ENCODE measurements at regions not wholly inside any gene's neighbourhood (a gene's known extent, or its start where the extent isn't known, plus 50 kb on each side); places are given as distances from the start of the nearest gene placed in this dataset.

DNA sequence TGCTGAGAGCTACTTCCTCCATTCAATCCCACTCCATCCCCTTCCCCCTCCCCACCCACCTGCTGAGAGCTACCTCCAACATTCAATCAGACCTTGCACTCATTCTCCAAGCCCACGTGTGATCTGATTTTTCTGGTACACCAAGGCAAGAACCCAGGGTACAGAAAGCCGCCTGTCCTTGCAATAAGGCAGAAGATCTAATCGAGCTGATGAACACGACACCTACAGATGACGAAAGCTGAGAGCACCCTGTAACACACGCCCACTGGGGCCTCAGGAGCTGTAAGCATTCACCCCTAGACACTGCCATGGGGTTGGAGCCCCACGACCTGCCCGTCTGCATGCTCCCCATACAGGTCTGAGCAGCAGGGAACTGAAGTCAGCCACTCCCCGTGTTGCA lies 58.3 kb downstream of the TRIML1 start:
- DNase-seq = no peak

GRCh38 chr4:188198982-188199792 lies 59.9 kb downstream of the TRIML1 start:
- no peak for DNase-seq

GRCh38 chr4:188201851-188202250 lies 62.6 kb downstream of the TRIML1 start:
- no peak for DNase-seq

DNA sequence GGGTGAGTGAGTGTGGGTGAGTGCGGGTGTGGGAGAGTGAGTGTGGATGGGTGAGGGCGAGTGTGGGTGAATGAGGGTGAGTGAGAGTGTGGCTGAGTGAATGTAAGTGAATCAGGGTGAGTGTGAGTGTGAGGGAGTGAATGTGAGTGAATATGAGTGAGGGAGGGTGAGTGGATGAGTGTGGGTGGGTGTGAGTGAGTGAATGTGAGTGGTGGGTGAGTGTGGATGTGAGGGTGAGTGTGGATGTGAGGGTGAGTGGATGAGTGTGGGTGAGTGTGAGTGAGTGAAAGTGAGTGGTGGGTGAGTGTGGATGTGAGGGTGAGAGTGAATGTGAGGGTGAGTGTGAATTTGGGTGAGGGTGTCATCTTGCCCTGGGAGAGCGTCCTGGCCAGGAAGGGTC lies 67.5 kb downstream of the TRIML1 start:
- DNase-seq = no peak

GRCh38 chr4:188214861-188215260 lies 75.6 kb downstream of the TRIML1 start:
- no peak for DNase-seq

- no peak for DNase-seq
These were observed 79.2 kb downstream of the TRIML1 start for GRCh38 chr4:188218392-188218791.

DNA sequence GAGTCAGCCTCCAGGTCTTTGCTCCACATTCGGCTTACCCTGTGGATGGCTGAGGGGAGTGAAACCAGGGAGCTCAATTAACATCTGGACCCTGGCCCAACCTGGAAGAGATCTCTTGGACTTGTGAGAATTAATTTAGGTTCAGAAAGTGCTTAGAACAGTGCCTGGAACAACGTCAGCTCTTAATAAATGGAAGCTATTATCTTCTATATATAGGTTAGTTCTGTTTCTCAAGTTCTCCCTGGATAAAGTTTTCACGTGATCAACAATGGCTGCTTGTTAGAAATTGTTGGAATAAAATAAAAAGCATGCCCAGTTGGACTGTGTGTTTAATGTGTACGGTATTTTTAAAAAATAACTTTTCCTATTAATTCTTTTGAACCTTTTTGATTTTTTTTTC lies 80.8 kb downstream of the TRIML1 start:
- no peak for DNase-seq

DNA sequence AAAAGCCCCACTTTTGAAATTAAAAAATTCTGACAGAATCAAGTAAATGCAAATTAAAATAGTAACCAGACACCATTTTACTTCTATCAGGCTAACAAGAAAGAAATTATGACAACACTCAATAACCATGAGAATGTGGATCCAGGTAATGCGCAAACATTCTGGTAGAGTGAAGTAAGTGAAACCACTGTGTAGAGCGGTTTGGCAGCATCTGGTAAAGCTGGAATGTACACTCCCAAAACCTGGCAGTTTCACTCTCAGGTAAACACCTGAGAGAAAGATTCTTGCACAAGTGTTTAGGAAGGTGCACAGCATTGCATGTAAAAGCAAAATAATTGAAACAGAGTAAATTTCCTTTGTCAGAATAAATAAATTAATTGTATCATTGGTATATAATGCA lies 81.8 kb downstream of the TRIML1 start:
- DNase-seq = no peak

DNA sequence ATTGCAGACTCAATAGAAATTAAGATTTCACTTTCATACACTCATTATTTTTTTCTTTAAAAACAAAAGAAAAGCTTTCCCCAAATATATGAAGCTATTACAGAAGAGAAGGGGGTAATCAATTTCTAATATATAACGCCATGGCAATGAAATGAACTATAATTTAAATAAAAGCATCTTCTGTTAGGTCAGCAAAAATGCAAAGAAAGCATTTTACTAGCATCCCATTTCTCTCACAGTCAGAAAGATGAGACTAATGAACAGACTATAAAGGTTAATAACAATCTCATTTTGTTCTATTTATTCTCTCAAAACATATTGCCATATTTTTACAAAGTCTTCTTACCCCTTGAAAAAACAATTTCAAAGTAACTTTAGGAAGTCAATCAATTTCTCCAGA lies 89.0 kb downstream of the TRIML1 start:
- DNase-seq = no peak

DNA sequence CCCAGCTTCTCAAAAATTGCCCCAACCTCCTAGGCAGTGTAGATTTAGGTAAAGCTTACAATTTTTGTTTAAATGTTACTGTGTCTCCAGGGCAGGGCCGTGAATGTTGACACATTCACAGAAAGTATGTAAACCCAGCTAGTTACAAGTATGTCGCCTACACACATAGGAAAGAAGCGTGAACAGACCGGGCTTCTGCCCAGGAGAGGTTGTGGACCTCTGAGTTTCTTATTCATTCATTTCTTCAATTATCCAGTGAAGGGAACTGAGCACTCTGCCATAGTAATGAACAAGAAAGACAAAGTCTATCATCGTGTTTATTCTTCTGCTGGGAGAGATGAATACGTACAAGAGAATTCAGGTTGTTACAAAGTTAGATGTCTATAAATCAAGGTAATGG lies 93.2 kb downstream of the TRIML1 start:
- no peak for DNase-seq

DNA sequence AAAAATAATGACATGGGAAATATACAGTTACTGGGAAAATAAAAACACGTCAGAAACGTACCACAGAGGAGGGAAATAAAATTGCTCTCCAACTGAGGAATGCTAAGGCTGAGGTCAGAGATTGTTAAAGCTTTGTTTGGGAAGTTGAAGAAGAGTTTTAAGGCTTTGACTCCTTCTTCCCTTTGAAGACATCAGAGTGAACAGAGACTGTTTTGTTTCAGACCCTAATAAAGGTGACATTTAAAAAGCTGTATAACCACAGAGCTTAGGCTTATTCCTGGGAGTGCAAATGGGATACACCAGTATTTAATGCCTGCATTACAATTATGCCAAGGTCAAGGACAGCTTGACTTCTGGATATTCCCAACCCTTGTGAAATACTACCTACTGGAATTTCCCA lies 102.8 kb downstream of the TRIML1 start:
- DNase-seq = no peak

DNA sequence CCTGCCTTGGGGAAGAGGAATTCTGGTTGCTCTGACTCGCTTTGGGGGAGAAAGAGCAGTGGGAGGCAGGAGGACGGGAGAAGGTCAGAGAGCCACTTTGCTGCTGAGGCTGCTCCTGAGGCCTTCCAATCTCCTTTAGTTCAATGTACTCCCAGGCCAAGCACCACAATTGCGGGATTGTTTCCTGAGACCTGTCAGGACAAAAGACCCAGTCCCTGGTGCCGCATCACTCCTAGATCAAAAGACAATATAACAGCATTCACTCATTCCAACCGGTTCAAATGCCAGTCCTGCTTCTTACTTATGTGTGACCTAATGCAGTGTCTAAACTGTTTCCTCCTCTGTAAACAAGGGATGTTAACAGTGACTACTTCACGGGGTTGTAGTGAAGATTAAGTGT lies 106.4 kb downstream of the TRIML1 start:
- DNase-seq = no peak

DNA sequence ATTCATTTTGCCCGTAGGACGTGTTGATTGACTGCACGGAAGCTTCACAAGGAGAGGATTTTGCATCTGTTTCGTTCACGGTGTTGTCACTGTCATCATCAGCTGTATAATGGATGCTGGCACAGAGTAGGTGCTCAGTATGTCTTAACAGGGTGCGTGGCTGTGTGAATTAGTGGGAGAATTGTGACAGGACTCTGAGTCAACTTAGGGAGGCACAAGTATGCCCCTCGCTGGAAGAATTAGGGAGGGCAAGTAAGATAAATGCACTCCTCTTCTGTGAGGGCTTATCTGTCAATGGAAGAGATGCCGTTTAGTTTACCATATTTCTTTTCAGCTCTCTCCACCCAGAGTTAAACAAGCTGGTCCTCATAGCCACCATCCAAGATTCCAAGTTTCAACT lies 107.2 kb downstream of the TRIML1 start:
- no peak for DNase-seq

DNA sequence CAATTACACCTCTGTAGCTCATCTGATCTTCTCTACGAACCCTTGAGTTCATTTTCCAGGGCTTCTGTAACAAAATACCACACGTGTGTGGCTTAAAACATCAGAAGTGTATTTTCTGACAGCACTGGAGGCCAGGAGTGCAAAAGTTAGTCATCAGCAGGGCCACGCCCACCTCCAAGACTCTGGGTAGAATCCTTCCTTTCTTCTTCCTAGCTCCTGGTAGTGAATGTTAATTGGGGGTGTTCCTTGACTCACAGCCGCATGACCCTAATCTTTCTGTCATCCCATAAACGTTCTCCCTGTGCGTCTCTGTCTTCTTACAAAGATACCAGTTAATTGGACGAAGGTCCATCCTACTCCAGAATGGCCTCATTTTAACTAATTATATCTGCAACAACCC lies 115.0 kb downstream of the TRIML1 start:
- no peak for DNase-seq

DNA sequence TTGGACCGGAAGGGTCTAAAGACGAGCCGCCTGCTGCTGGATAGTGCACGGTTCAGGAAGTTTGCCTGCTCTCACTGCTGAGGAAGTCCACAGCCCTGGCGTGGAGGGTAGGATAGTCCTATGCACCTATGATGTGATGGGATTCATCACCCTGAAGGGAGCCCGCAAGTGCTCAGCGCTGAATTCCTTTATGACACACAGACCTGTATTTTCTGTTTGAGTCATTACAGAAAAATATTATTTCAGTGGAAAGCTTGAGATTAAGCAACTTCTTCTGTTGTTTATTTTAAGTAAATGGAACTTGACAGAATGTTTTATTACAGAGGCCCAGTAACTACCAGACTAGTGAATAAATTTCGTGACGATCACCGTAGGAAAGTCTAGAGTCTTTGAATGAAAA lies 123.2 kb downstream of the TRIML1 start:
- DNase-seq = no peak

- DNase-seq = no peak
These were observed 124.1 kb downstream of the TRIML1 start for GRCh38 chr4:188263321-188263720.

DNA sequence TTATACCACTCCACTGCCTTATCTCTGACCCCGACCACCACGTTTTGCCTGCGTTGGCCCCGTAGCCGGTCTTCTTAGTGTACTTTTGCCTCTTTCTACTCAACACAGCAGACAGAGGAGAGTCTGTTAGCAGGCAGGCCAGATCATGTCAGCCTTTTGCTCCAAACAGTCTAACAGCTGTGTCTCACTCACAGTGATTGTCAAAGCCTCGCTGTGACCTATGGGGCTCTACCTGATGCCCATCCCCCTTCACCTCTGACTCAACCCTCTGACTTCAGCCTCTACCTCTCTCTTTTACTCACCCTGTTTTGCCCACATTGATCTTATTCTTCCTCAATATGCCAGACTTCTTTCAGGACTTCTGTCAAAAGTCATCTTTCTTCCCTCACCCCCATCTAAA lies 127.1 kb downstream of the TRIML1 start:
- DNase-seq = no peak

- DNase-seq = no peak
These were observed 129.1 kb downstream of the TRIML1 start for GRCh38 chr4:188268131-188268908.

DNA sequence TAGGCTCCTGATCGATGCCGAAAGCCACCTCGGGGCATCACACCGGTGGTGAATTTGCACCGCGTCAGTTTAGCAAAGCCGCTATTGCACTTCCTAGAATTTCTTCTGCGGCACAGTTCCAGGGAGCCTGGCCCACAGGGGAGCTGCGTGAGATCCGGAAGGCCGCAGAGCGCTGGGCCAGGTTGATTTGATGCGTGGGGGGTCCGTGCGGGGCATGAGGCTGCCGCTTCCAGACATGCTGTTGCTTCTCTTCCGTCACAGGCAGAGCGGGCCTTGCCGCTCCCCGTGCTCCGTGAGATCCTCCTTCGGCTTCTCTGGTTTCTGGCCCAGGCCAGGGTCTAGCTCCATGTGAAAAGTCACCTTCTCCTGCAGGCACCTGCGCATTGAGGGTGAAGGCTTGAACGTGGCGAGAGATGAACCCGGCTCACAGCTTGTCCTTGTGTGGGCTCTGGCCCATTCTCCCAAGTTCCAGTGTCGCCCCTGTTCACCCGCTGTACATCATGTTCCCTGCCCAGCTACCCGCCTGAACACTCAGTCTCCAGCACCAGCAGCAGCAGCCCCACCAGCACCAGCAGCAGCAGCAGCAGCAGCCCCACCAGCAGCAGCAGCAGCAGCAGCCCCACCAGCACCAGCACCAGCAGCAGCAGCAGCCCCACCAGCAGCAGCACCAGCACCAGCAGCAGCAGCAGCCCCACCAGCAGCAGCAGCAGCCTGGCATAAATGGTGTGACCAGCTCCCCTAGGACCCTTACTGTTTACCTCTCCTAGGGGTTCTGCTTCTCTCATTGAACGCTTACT lies 131.2 kb downstream of the TRIML1 start:
- DNase-seq = no peak

DNA sequence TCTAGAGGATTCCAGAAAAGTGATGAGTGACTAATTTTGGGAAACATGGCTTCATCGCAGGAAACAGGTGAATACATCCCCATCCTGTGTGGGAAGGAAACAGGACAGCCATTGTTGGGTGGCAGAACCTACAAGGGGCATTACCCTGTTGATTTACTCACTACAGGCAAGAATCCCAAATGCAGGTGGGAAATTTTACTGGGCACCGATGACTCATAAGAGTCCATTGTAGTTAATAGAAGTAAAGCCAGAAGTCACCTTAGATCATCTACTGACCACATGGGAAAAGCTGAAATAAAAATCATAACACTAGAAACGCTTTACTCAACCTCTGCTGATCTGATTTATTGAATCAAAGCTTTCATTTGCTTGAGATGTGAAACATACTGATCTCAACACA lies 136.4 kb downstream of the TRIML1 start:
- DNase-seq = no peak

- DNase-seq = no peak
These were observed 139.9 kb downstream of the TRIML1 start for GRCh38 chr4:188279184-188279583.

GRCh38 chr4:188282471-188283232 lies 143.4 kb downstream of the TRIML1 start:
- no peak for DNase-seq

Measured in NCI-H1048 (cell line).